NOMO-1 treated with DMSO at 0.1 percent for 48 hours (cell line): ENCODE measurements at regions not wholly inside any gene's neighbourhood (a gene's known extent, or its start where the extent isn't known, plus 50 kb on each side); places are given as distances from the start of the nearest gene placed in this dataset.
"Not testable (repeated sequence)": the region's sequence is repeated elsewhere in the genome, so short reads cannot be mapped to it uniquely, and the experiment has no call there.

ENCODE experiments used
- DNase-seq: peaks from one replicate; lab custom pipeline; 2025; ENCODE audit not compliant: unreplicated experiment; lab: John Stamatoyannopoulos, UW

GRCh38 chr14:58878439-58879139 is 240.8 kb downstream of the DACT1 start:
- no peak for DNase-seq

GRCh38 chr14:58881433-58881832 is 243.7 kb downstream of the DACT1 start:
- no peak for DNase-seq

- no peak for DNase-seq
Measured at GRCh38 chr14:58882577-58883018, 244.8 kb downstream of the DACT1 start.

GRCh38 chr14:58884442-58884841 is 246.7 kb downstream of the DACT1 start:
- DNase-seq = no peak

GRCh38 chr14:58887931-58888330 is 250.2 kb downstream of the DACT1 start:
- no peak for DNase-seq

GRCh38 chr14:58898655-58899316 is 261.0 kb downstream of the DACT1 start:
- no peak for DNase-seq

GRCh38 chr14:58899317-58899713 is 261.6 kb downstream of the DACT1 start:
- no peak for DNase-seq

- DNase-seq = no peak
Measured at GRCh38 chr14:58901826-58902225, 264.1 kb downstream of the DACT1 start.

GRCh38 chr14:58904776-58905175 is 267.0 kb downstream of the DACT1 start:
- DNase-seq = no peak

- no peak for DNase-seq
Measured at GRCh38 chr14:58907803-58908202, 270.0 kb downstream of the DACT1 start.

- DNase-seq = no peak
Measured at GRCh38 chr14:58912287-58912686, 274.5 kb downstream of the DACT1 start.

GRCh38 chr14:58912799-58913432 is 275.2 kb downstream of the DACT1 start:
- no peak for DNase-seq

- peak; percentile 54 for DNase-seq
Measured at GRCh38 chr14:58914279-58914855, 274.1 kb upstream of the DAAM1 start.

- DNase-seq = no peak
Measured at GRCh38 chr14:58915646-58916045, 272.8 kb upstream of the DAAM1 start.

- DNase-seq = no peak
Measured at GRCh38 chr14:58918066-58918738, 270.3 kb upstream of the DAAM1 start.

GRCh38 chr14:58919217-58919616 is 269.2 kb upstream of the DAAM1 start:
- DNase-seq = no peak

- no peak for DNase-seq
Measured at GRCh38 chr14:58920230-58920629, 268.2 kb upstream of the DAAM1 start.

- DNase-seq = not testable (repeated sequence)
Measured at GRCh38 chr14:58922201-58922940, 266.1 kb upstream of the DAAM1 start.

GRCh38 chr14:58923751-58924405 is 264.6 kb upstream of the DAAM1 start:
- DNase-seq = no peak

GRCh38 chr14:58941629-58942028 is 246.8 kb upstream of the DAAM1 start:
- no peak for DNase-seq
